H1 (cell line): ENCODE measurements at regions not wholly inside any gene's neighbourhood (a gene's known extent, or its start where the extent isn't known, plus 50 kb on each side); places are given as distances from the start of the nearest gene placed in this dataset.

ENCODE experiments used
- CTCF ChIA-PET: fragments of 300-600 bp; sonication (Branson Sonifier 250); formaldehyde crosslinking; loops from one replicate; lab custom pipeline; 2021; ENCODE audit not compliant: partially characterized antibody; lab: Charles Lee
- POLR2A ChIA-PET: fragments of 300-600 bp; sonication (Branson Sonifier 250); formaldehyde crosslinking; loops from one replicate; lab custom pipeline; 2021; ENCODE audit warnings: inconsistent platforms; ENCODE audit not compliant: partially characterized antibody; lab: Charles Lee
- DNase-seq, 2 experiments: peaks; one replicate each; pipeline versions ENCODE4 v3.0.0 to v3.0.0-alpha.2; 2010 to 2022; ENCODE audit warnings: low spot score in 2 of 2, low read depth in 1 of 2, mixed read lengths in 1 of 2
- FAIRE-seq: peaks from 2 replicates; lab custom pipeline; 2011; peaks lifted over from hg19 to GRCh38; lab: Jason Lieb, UNC
- H2AFZ ChIP-seq: 2 replicates; pipeline ENCODE4 v1.8.1; 2012; ENCODE audit warnings: low read length, inconsistent platforms
- H2AK5ac ChIP-seq: 2 replicates; pipeline ENCODE4 v1.6.1; 2013; ENCODE audit warnings: low read depth, low read length
- H2BK120ac ChIP-seq: replicated peaks from 2 replicates; pipeline ENCODE3; 2013; ENCODE audit warnings: low read depth, low read length, inconsistent platforms
- H2BK12ac ChIP-seq: 2 replicates; pipeline ENCODE4 v1.6.1; 2013; ENCODE audit warnings: low read depth, low read length
- H2BK15ac ChIP-seq: 2 replicates; pipeline ENCODE4 v1.6.1; 2013; ENCODE audit warnings: low read length
- H2BK20ac ChIP-seq: 2 replicates; pipeline ENCODE4 v1.6.1; 2013; ENCODE audit warnings: low read length
- H2BK5ac ChIP-seq: 2 replicates; pipeline ENCODE4 v1.6.1; 2013; ENCODE audit warnings: low read depth, low read length
- H3K14ac ChIP-seq: 2 replicates; pipeline ENCODE4 v1.6.1; 2013; ENCODE audit warnings: inconsistent platforms; ENCODE audit not compliant: insufficient read length
- H3K18ac ChIP-seq: 2 replicates; pipeline ENCODE4 v1.6.1; 2013; ENCODE audit warnings: low read length; ENCODE audit errors: extremely low read depth
- H3K23ac ChIP-seq: 2 replicates; pipeline ENCODE4 v1.6.1; 2013; ENCODE audit warnings: inconsistent platforms; ENCODE audit not compliant: insufficient read length
- H3K23me2 ChIP-seq: 2 replicates; pipeline ENCODE4 v1.6.1; 2013; ENCODE audit warnings: low read depth, low read length
- H3K27ac ChIP-seq: 2 replicates; pipeline ENCODE4 v1.6.1; 2011; ENCODE audit warnings: low read depth, low read length, inconsistent platforms
- H3K27me3 ChIP-seq, 4 experiments: replicated peaks in 1 of 4; 1 replicate in 1 of 4; 2 replicates in 3 of 4; pipeline versions ENCODE4 v1.6.1 to v1.8.1; 2011 to 2013; ENCODE audit warnings: low read length in 3 of 4, mild to moderate bottlenecking in 3 of 4, inconsistent platforms in 2 of 4, mixed read lengths in 2 of 4, moderate library complexity in 1 of 4; ENCODE audit not compliant: control insufficient read depth in 3 of 4, insufficient read depth in 3 of 4; ENCODE audit errors: extremely low read depth in 1 of 4
- H3K36me3 ChIP-seq, 4 experiments: 2 replicates each; pipeline versions ENCODE4 v1.6.1 to v1.8.1; 2011 to 2013; ENCODE audit warnings: mild to moderate bottlenecking in 4 of 4, low read length in 3 of 4, moderate library complexity in 2 of 4, control low read depth in 1 of 4, inconsistent platforms in 1 of 4; ENCODE audit not compliant: insufficient read depth in 4 of 4, control insufficient read depth in 2 of 4
- H3K4ac ChIP-seq: replicated peaks from 2 replicates; pipeline ENCODE3; 2013; ENCODE audit warnings: low read length, low read depth, mixed read lengths, inconsistent platforms; ENCODE audit not compliant: insufficient read length
- H3K4me1 ChIP-seq, 4 experiments: replicated peaks in 1 of 4; 1 replicate in 1 of 4; 2 replicates in 3 of 4; pipeline versions ENCODE4 v1.6.1 to v1.8.1; 2011 to 2013; ENCODE audit warnings: low read length in 3 of 4, inconsistent platforms in 2 of 4, mixed read lengths in 1 of 4; ENCODE audit not compliant: insufficient read depth in 4 of 4, control insufficient read depth in 3 of 4
- H3K4me2 ChIP-seq, 2 experiments: 2 replicates each; pipeline versions ENCODE4 v1.6.1 to v1.8.1; 2011 to 2013; ENCODE audit warnings: low read depth in 2 of 2, low read length in 2 of 2, control low read depth in 1 of 2, inconsistent platforms in 1 of 2, mild to moderate bottlenecking in 1 of 2; ENCODE audit not compliant: insufficient read depth in 1 of 2
- H3K4me3 ChIP-seq, 4 experiments: fragments of 200-600, 300-600 bp in 1 of 4; sonication (generic), shearing (Covaris generic), sonication (Bioruptor Twin) in 1 of 4; 2 replicates each; pipeline versions ENCODE4 v1.5.1 to v1.8.1; 2011 to 2016; ENCODE audit warnings: low read length in 4 of 4, low read depth in 3 of 4, control low read depth in 2 of 4, inconsistent platforms in 2 of 4, mild to moderate bottlenecking in 2 of 4, mixed read lengths in 1 of 4, moderate library complexity in 1 of 4; ENCODE audit not compliant: insufficient read depth in 2 of 4; ENCODE audit errors: extremely low read depth in 1 of 4
- H3K56ac ChIP-seq: replicated peaks from 2 replicates; pipeline ENCODE3; 2013; ENCODE audit warnings: low read depth, mild to moderate bottlenecking, mixed read lengths, low read length, inconsistent platforms; ENCODE audit not compliant: insufficient read length
- H3K79me1 ChIP-seq: 2 replicates; pipeline ENCODE4 v1.6.1; 2013; ENCODE audit warnings: low read depth, low read length, control low read depth
- H3K79me2 ChIP-seq, 2 experiments: 2 replicates each; pipeline versions ENCODE4 v1.6.1 to v1.8.1; 2012 to 2013; ENCODE audit warnings: low read length in 2 of 2, mild to moderate bottlenecking in 2 of 2, inconsistent platforms in 1 of 2; ENCODE audit not compliant: insufficient read depth in 2 of 2, control insufficient read depth in 1 of 2
- H3K9ac ChIP-seq, 4 experiments: replicated peaks in 1 of 4; 1 replicate in 1 of 4; 2 replicates in 3 of 4; pipeline versions ENCODE4 v1.6.1 to v1.8.1; 2011 to 2013; ENCODE audit warnings: low read depth in 3 of 4, low read length in 3 of 4, control low read depth in 2 of 4, mild to moderate bottlenecking in 2 of 4, moderate library complexity in 2 of 4, inconsistent platforms in 1 of 4; ENCODE audit errors: extremely low read depth in 1 of 4
- H3K9me3 ChIP-seq, 2 experiments: 2 replicates each; pipeline versions ENCODE4 v1.6.1 to v1.8.1; 2012 to 2013; ENCODE audit warnings: mild to moderate bottlenecking in 2 of 2, moderate library complexity in 2 of 2, control low read depth in 1 of 2, inconsistent platforms in 1 of 2, low read depth in 1 of 2, low read length in 1 of 2, mixed read lengths in 1 of 2; ENCODE audit not compliant: insufficient read depth in 2 of 2
- H4K20me1 ChIP-seq, 2 experiments: replicated peaks in 1 of 2; 2 replicates each; pipeline versions ENCODE3 to v1.8.1; 2011 to 2013; ENCODE audit warnings: inconsistent platforms in 2 of 2, low read length in 2 of 2, mild to moderate bottlenecking in 1 of 2; ENCODE audit not compliant: insufficient read depth in 2 of 2, control insufficient read depth in 1 of 2
- H4K5ac ChIP-seq: 2 replicates; pipeline ENCODE4 v1.6.1; 2013; ENCODE audit warnings: low read length, low read depth, mixed read lengths, inconsistent platforms; ENCODE audit not compliant: insufficient read length
- H4K8ac ChIP-seq: 2 replicates; pipeline ENCODE4 v1.8.0; 2013; ENCODE audit warnings: mild to moderate bottlenecking, moderate library complexity, low read length, inconsistent platforms; ENCODE audit not compliant: insufficient read depth; ENCODE audit errors: extremely low read depth
- H4K91ac ChIP-seq: replicated peaks from 2 replicates; pipeline ENCODE3; 2013; ENCODE audit warnings: low read length, mixed read lengths, inconsistent platforms; ENCODE audit not compliant: insufficient read length
- CEBPB ChIP-seq: IDR thresholded peaks from 2 replicates; pipeline ENCODE4 v1.6.1; 2012; ENCODE audit warnings: low read depth, low read length
- CHD2 ChIP-seq: IDR thresholded peaks from 2 replicates; pipeline ENCODE4 v1.6.1; 2012; ENCODE audit warnings: low read length, improper control_type of control experiment
- FOSL1 ChIP-seq: IDR thresholded peaks from 2 replicates; pipeline ENCODE4 v1.6.1; 2011; ENCODE audit warnings: mild to moderate bottlenecking, low read depth, low read length, moderate library complexity; ENCODE audit not compliant: insufficient read depth
- HDAC2 ChIP-seq, 2 experiments: fragments of 300-600 bp in 1 of 2; sonication (generic) in 1 of 2; IDR thresholded peaks; 2 replicates each; pipeline ENCODE4 v1.6.1; 2011 to 2012; ENCODE audit warnings: low read depth in 2 of 2, low read length in 2 of 2, mild to moderate bottlenecking in 2 of 2, moderate library complexity in 2 of 2, borderline replicate concordance in 1 of 2, inconsistent platforms in 1 of 2
- KDM1A ChIP-seq: fragments of 200-600, 300-600 bp; sonication (generic); IDR thresholded peaks from 2 replicates; pipeline ENCODE4 v1.7.1; 2016; ENCODE audit warnings: mild to moderate bottlenecking, low read length, borderline replicate concordance
- NRF1 ChIP-seq: IDR thresholded peaks from 2 replicates; pipeline ENCODE4 v1.6.1; 2011; ENCODE audit warnings: mild to moderate bottlenecking, low read depth, low read length, improper control_type of control experiment
- RNF2 ChIP-seq: fragments of 200-900, 300-1000 bp; sonication (generic); IDR thresholded peaks from 2 replicates; pipeline ENCODE4 v1.7.1; 2016; ENCODE audit warnings: borderline replicate concordance, low read depth, mild to moderate bottlenecking, antibody characterized with exemption, low read length; ENCODE audit not compliant: poor library complexity, severe bottlenecking; ENCODE audit errors: missing control alignments
- SAP30 ChIP-seq: fragments of 300-600 bp; sonication (generic); IDR thresholded peaks from 2 replicates; pipeline ENCODE4 v1.7.1; 2012; ENCODE audit warnings: low read length, moderate library complexity, mild to moderate bottlenecking, inconsistent platforms; ENCODE audit not compliant: insufficient read depth, insufficient replicate concordance
- SIRT6 ChIP-seq: IDR thresholded peaks from one replicate; pipeline ENCODE4 v1.7.1; 2012; ENCODE audit warnings: low read length, inconsistent platforms
- SIX5 ChIP-seq: IDR thresholded peaks from 2 replicates; pipeline ENCODE4 v1.6.1; 2011; ENCODE audit warnings: mild to moderate bottlenecking, low read depth, low read length
- SUZ12 ChIP-seq: fragments of 200-600 bp; sonication (generic); IDR thresholded peaks from 2 replicates; pipeline ENCODE4 v1.6.1; 2012; ENCODE audit warnings: mild to moderate bottlenecking, inconsistent platforms, low read length, moderate library complexity, mixed read lengths
- WGBS, 2 experiments: shearing (Covaris generic) in 1 of 2; methylation state at CpG; one replicate each; pipeline versions ENCODE4 v1.1.6 to v1.1.7; 2013 to 2015; ENCODE audit warnings: low lambda C conversion rate in 2 of 2, mixed read lengths in 2 of 2, inconsistent platforms in 1 of 2, low coverage in 1 of 2, missing lambda C conversion rate in 1 of 2; ENCODE audit not compliant: insufficient replicate concordance in 2 of 2, insufficient coverage in 1 of 2, insufficient read length in 1 of 2; ENCODE audit errors: extremely low coverage in 1 of 2, missing lambda C conversion rate in 1 of 2; 5-methylcytosine and 5-hydroxymethylcytosine counted together
- TF ChIP-seq, protein P1 (sequence below): IDR thresholded peaks from 2 replicates; pipeline ENCODE4 v1.6.1; 2011; ENCODE audit warnings: low read depth, mild to moderate bottlenecking, low read length; ENCODE audit not compliant: insufficient read depth
- TF ChIP-seq, protein P2 (sequence below): IDR thresholded peaks from 2 replicates; pipeline ENCODE4 v1.6.1; 2012; ENCODE audit warnings: inconsistent platforms

DNA sequence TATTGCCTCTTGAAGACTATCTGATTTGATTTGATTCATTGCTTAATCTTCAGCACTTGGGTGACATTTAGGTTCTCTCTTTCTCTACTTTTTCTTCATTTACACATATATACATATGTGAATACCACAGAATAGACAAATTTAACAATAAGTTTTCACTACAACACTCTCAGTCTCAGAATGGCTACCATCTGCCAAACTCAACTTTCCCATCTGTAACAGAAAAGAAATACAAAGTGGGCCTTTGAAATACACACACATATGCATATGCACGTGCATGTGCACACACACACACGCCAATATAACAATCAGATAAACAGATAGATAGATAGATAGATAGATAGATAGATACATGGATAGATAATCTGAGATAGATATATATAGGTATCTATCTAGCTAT lies 762.8 kb upstream of the NUDT12 start:
- no peaks in the 10 kb centered on the region for H3K23me2 ChIP-seq
- H2BK12ac ChIP-seq = no peak overlapping the region
- H4K20me1 ChIP-seq = no peaks in the 10 kb centered on the region
- no peak overlapping the region for H2AFZ ChIP-seq
- no peak overlapping the region for H3K4ac ChIP-seq
- no peak overlapping the region for H3K23ac ChIP-seq
- H3K9me3 ChIP-seq = no peaks in the 10 kb centered on the region
- no peak overlapping the region for H4K5ac ChIP-seq
- ChIA-PET CTCF (no interaction called here), POLR2A (no interaction called here)
- no peak overlapping the region for H2BK15ac ChIP-seq
- DNase-seq (no peak), FAIRE-seq (no peak)
- H3K18ac ChIP-seq = no peak overlapping the region
- H2BK20ac ChIP-seq = no peak overlapping the region
- H2BK120ac ChIP-seq = no peak overlapping the region
- H2AK5ac ChIP-seq = no peak overlapping the region
- H3K4me2 ChIP-seq = no peak overlapping the region
- 87% methylated on average over 2 of the region's 2 CpGs; no CpG with 5 or more reads in 1 of the 2 experiments for WGBS, 2 experiments
- no peak overlapping the region for H3K14ac ChIP-seq
- H4K91ac ChIP-seq = no peak overlapping the region
- no peak overlapping the region for H3K9ac ChIP-seq
- H2BK5ac ChIP-seq = no peak overlapping the region
- no peak overlapping the region for H3K27ac ChIP-seq
- no peaks in the 10 kb centered on the region for H3K27me3 ChIP-seq
- H3K4me1 ChIP-seq = no peaks in the 10 kb centered on the region
- H4K8ac ChIP-seq = no peak overlapping the region
- H3K36me3 ChIP-seq = no peaks in the 10 kb centered on the region
- H3K56ac ChIP-seq = no peak overlapping the region
- no peaks in the 10 kb centered on the region for H3K79me1 ChIP-seq
- no peaks in the 10 kb centered on the region for H3K79me2 ChIP-seq
- no peak overlapping the region for H3K4me3 ChIP-seq
- TF ChIP-seq SIX5 (no peak), SAP30 (no peak), HDAC2 (IDR thresholded peaks at IDR 0.05; ENCODE audit: borderline replicate concordance in 1 of 2, low read depth in 2 of 2, low read length in 2 of 2) (no peak), NRF1 (no peak), CEBPB (no peak), SIRT6 (no peak), SUZ12 (no peak), RNF2 (no peak), KDM1A (no peak), FOSL1 (no peak), CHD2 (no peak)
- TF ChIP-seq, protein P1, sequence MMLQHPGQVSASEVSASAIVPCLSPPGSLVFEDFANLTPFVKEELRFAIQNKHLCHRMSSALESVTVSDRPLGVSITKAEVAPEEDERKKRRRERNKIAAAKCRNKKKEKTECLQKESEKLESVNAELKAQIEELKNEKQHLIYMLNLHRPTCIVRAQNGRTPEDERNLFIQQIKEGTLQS = no peak
- TF ChIP-seq, protein P2, sequence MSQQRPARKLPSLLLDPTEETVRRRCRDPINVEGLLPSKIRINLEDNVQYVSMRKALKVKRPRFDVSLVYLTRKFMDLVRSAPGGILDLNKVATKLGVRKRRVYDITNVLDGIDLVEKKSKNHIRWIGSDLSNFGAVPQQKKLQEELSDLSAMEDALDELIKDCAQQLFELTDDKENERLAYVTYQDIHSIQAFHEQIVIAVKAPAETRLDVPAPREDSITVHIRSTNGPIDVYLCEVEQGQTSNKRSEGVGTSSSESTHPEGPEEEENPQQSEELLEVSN = no peak
